Body of pancreas (tissue), 4 donors: ENCODE measurements at regions not wholly inside any gene's neighbourhood (a gene's known extent, or its start where the extent isn't known, plus 50 kb on each side); places are given as distances from the start of the nearest gene placed in this dataset.

Experiments used
- CTCF ChIP-seq, 7 experiments: fragments of 450-650 bp in 4 of 7; fragments of 200-600 bp in 3 of 7; sonication (generic) in 3 of 7; IDR thresholded peaks; one replicate each; pipeline ENCODE4 v1.5.1; 2016 to 2019; ENCODE audit warnings: antibody characterized with exemption in 7 of 7
- POLR2A ChIP-seq, 3 donors: fragments of 450-650 bp; IDR thresholded peaks; one replicate each; pipeline ENCODE4 v1.6.1; 2016; ENCODE audit warnings: antibody characterized with exemption in 3 of 3, mild to moderate bottlenecking in 2 of 3

DNA sequence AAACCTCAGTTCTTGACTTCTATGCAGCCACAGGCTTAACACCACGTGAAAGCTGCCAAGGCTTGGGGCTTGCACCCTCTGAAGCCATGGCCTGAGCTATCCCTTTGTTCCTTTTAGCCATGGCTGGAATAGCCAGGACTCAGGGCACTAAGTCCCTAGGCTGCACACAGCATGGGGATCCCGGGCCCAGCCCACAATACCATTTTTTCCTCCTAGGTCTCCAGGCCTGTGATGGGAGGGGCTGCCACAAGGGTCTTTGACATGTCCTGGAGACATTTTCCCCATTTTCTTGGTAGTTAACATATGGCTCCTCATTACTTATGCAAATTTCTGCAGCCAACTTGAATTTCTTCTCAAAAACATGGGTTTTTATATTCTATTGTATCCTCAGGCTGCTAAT, 619.1 kb downstream of the NYAP2 start:
- no peak for TF ChIP-seq CTCF (IDR thresholded peaks at IDR 0.05)
- no peak for TF ChIP-seq POLR2A (IDR thresholded peaks at IDR 0.05)
